ENCODE measurements at regions not wholly inside any gene's neighbourhood (a gene's known extent, or its start where the extent isn't known, plus 50 kb on each side); places are given as distances from the start of the nearest gene placed in this dataset.

DNA sequence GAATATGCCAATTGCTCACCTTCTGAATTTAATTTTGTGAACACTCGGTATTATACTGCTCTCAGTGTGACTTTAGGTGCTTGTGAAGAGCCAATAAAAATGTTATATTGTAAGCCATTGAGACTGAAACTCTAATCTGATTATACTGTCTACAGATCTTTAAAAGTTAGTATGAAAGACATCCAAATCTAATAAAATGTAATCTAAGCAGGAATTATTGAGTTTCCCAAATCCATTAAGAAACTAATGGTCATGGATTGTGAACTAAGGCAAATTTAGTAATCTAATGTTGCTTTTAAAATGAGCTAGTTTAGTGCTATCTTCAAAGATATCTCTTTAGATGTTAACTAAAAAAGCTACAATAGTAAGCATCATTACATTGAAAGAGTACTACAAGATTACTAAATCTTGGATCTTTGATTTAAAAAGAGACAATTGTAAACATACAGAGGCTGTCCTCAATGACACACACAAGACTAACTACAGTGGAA lies 1132.4 kb upstream of the B3GALT2 start:
- ATAC-seq (no peak), DNase-seq (no peak)
- Histone ChIP-seq H3K4me3 (no peak overlapping the region), H3K36me3 (no peaks in the 10 kb centered on the region), H3K4me1 (no peaks in the 10 kb centered on the region), H3K9me3 (no peaks in the 10 kb centered on the region), H3K27me3 (no peaks in the 10 kb centered on the region), H3K27ac (no peak overlapping the region)
- TF ChIP-seq, protein P1, sequence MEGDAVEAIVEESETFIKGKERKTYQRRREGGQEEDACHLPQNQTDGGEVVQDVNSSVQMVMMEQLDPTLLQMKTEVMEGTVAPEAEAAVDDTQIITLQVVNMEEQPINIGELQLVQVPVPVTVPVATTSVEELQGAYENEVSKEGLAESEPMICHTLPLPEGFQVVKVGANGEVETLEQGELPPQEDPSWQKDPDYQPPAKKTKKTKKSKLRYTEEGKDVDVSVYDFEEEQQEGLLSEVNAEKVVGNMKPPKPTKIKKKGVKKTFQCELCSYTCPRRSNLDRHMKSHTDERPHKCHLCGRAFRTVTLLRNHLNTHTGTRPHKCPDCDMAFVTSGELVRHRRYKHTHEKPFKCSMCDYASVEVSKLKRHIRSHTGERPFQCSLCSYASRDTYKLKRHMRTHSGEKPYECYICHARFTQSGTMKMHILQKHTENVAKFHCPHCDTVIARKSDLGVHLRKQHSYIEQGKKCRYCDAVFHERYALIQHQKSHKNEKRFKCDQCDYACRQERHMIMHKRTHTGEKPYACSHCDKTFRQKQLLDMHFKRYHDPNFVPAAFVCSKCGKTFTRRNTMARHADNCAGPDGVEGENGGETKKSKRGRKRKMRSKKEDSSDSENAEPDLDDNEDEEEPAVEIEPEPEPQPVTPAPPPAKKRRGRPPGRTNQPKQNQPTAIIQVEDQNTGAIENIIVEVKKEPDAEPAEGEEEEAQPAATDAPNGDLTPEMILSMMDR (IDR thresholded peaks at IDR 0.05) = no peak
- intact Hi-C loops (cut with DNase I) = no loop called here

DNA sequence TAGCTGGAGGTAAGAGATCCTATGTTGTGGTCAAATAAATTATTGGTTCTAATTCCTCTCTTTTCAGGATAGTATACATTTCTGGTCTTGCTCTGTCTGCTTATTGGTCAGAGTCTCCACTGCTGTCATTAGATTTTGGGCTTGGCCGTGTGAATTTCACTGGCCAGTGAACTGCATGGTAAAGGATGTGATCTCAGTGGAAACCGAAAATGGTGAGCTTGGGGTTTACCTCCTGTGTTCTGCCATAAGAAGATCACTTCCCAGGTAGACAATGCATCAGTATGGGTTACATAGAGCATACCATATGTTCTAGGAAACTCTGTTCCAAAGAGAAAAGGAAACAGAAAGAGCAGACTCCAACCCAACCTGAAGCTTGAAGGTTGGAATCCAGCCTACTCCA lies 1123.3 kb upstream of the B3GALT2 start:
- no peak overlapping the region for H3K4me3 ChIP-seq
- ATAC-seq = no peak
- H3K9me3 ChIP-seq = no peaks in the 10 kb centered on the region
- H3K4me1 ChIP-seq = no peaks in the 10 kb centered on the region
- no peak for DNase-seq
- H3K27me3 ChIP-seq = no peaks in the 10 kb centered on the region
- TF ChIP-seq, protein P1 (IDR thresholded peaks at IDR 0.05) = no peak
- no peaks in the 10 kb centered on the region for H3K36me3 ChIP-seq
- H3K27ac ChIP-seq = no peak overlapping the region
- intact Hi-C loops (cut with DNase I) = no loop called here

DNA sequence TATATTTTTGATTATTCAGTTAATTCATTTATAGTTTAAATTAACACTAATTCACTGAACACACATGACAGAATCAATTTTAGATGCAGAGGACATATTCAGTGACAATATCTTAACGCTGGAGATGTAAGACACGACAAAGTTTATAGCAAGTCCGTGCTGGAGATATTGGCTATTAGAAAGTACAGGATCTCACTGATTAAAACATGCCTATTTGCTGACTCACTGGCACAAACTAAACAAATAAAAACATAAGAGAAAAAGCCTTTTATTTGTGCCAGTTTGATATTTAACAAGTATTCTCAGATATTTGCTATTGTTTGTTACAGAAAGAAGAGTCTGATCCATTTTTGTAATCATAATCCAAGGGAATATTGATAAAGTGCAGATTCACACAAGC lies 1122.9 kb upstream of the B3GALT2 start:
- no peaks in the 10 kb centered on the region for H3K4me1 ChIP-seq
- DNase-seq = no peak
- no peak overlapping the region for H3K4me3 ChIP-seq
- TF ChIP-seq, protein P1 (IDR thresholded peaks at IDR 0.05) = no peak
- no peaks in the 10 kb centered on the region for H3K36me3 ChIP-seq
- H3K27me3 ChIP-seq = no peaks in the 10 kb centered on the region
- no peak overlapping the region for H3K27ac ChIP-seq
- H3K9me3 ChIP-seq = no peaks in the 10 kb centered on the region
- intact Hi-C loops (cut with DNase I) = no loop called here
- ATAC-seq = no peak

DNA sequence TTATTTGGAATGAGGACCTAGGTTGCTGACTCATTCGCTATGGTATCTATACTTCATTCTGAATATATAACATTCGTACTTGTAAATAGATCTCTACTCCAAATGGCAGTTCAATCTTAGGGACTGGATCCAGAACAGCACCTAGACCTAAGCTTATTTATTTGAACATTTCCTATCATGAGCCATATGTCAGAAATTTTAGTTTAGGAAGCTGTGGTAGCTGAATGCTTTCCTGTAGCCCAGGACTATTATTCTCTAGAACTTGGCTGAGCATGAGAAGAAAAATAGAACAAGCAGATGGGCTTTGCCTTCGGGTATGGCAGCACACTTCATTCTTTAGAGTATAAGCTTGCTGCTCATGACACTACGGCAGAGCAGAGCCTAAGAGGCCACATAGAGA lies 1114.4 kb upstream of the B3GALT2 start:
- intact Hi-C loops (cut with DNase I) = no loop called here
- ATAC-seq = no peak
- TF ChIP-seq, protein P1 (IDR thresholded peaks at IDR 0.05) = no peak

DNA sequence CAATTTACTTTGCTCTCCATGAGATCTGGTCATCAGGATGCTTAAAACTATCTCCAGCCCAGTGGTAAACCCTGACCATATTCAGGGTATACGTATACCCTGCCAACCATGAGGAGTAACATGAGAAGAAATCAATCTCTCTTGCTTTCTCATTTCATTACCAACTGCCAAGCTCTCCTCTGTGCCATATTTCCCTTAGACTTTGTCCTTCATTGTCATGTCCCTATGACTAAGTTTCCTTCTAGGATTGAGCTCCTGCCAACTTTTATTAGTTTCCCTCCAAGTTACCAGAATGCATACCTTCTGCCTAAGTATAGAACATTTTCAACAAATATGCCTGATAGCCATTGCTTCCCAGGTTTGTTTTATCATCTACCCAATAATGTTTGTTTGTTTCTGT lies 1113.9 kb upstream of the B3GALT2 start:
- no peaks in the 10 kb centered on the region for H3K9me3 ChIP-seq
- H3K27ac ChIP-seq = no peak overlapping the region
- no peak overlapping the region for H3K4me3 ChIP-seq
- ATAC-seq (no peak), DNase-seq (no peak)
- no peaks in the 10 kb centered on the region for H3K36me3 ChIP-seq
- intact Hi-C loops (cut with DNase I) = no loop called here
- TF ChIP-seq, protein P1 (IDR thresholded peaks at IDR 0.05) = no peak
- H3K4me1 ChIP-seq = no peaks in the 10 kb centered on the region
- no peaks in the 10 kb centered on the region for H3K27me3 ChIP-seq

More for the DNA sequence above, 1114.4 kb upstream of the B3GALT2 start:
- Histone ChIP-seq H3K9me3 (no peaks in the 10 kb centered on the region), H3K4me3 (no peak overlapping the region), H3K4me1 (no peaks in the 10 kb centered on the region), H3K27ac (no peak overlapping the region), H3K27me3 (no peaks in the 10 kb centered on the region), H3K36me3 (no peaks in the 10 kb centered on the region)
- no peak for DNase-seq

Data from left lung (tissue), 4 donors.